Smooth muscle cell (in vitro differentiated cells): ENCODE measurements at regions not wholly inside any gene's neighbourhood (a gene's known extent, or its start where the extent isn't known, plus 50 kb on each side); places are given as distances from the start of the nearest gene placed in this dataset.

ENCODE experiments used
- DNase-seq: peaks from one replicate; lab custom pipeline; 2025; ENCODE audit not compliant: unreplicated experiment; lab: John Stamatoyannopoulos, UW
- H2AFZ ChIP-seq: fragments of 200-600 bp; sonication (generic); 2 replicates; pipeline ENCODE4 v1.6.0; 2016; ENCODE audit warnings: antibody characterized with exemption, low read depth, mild to moderate bottlenecking
- H3F3A ChIP-seq: fragments of 200-600 bp; sonication (generic); 2 replicates; pipeline ENCODE4 v1.6.0; 2017; ENCODE audit warnings: antibody characterized with exemption, low read depth
- H3K27ac ChIP-seq: fragments of 200-600 bp; sonication (generic); 2 replicates; pipeline ENCODE4 v1.5.1; 2016; ENCODE audit warnings: low read depth, mild to moderate bottlenecking
- H3K27me3 ChIP-seq: fragments of 200-600 bp; sonication (generic); 2 replicates; pipeline ENCODE4 v1.6.1; 2016; ENCODE audit warnings: low read depth, mild to moderate bottlenecking
- H3K36me3 ChIP-seq: fragments of 200-600 bp; sonication (generic); 2 replicates; pipeline ENCODE4 v1.5.1; 2016; ENCODE audit warnings: low read depth
- H3K4me1 ChIP-seq: fragments of 200-600 bp; sonication (generic); 2 replicates; pipeline ENCODE4 v1.5.1; 2016; ENCODE audit warnings: low read depth
- H3K4me2 ChIP-seq: fragments of 200-600 bp; sonication (generic); 2 replicates; pipeline ENCODE4 v1.6.0; 2016; ENCODE audit warnings: mild to moderate bottlenecking
- H3K4me3 ChIP-seq: fragments of 200-600 bp; sonication (generic); 2 replicates; pipeline ENCODE4 v1.5.1; 2016; ENCODE audit warnings: mild to moderate bottlenecking
- H3K79me2 ChIP-seq: fragments of 200-600 bp; sonication (generic); 2 replicates; pipeline ENCODE4 v1.6.0; 2016; ENCODE audit warnings: low read depth, mild to moderate bottlenecking
- H3K9ac ChIP-seq: fragments of 200-600 bp; sonication (generic); 2 replicates; pipeline ENCODE4 v1.6.0; 2016; ENCODE audit warnings: low read depth
- H3K9me3 ChIP-seq: fragments of 200-600 bp; sonication (generic); replicated peaks from 2 replicates; pipeline ENCODE4 v1.5.1; 2016; ENCODE audit warnings: low read depth
- H4K20me1 ChIP-seq: fragments of 200-600 bp; sonication (generic); 2 replicates; pipeline ENCODE4 v1.6.0; 2016; ENCODE audit warnings: low read depth
- CTCF ChIP-seq: fragments of 200-600 bp; sonication (generic); IDR thresholded peaks from 2 replicates; pipeline ENCODE4 v1.5.1; 2017; ENCODE audit warnings: borderline replicate concordance, mild to moderate bottlenecking, antibody characterized with exemption; ENCODE audit not compliant: insufficient read depth, poor library complexity, severe bottlenecking
- WGBS: methylation state at CpG from one replicate; pipeline ENCODE4 v1.1.7; 2016; ENCODE audit warnings: low lambda C conversion rate; 5-methylcytosine and 5-hydroxymethylcytosine counted together

- H3K27me3 ChIP-seq: no peaks in the 10 kb centered on the region
- no peak for TF ChIP-seq CTCF
- 81% methylated on average over 1 of the region's 1 CpG for WGBS
- H3K36me3 ChIP-seq: no peaks in the 10 kb centered on the region
- no peaks in the 10 kb centered on the region for H3K79me2 ChIP-seq
- no peak overlapping the region for H2AFZ ChIP-seq
- H3K4me1 ChIP-seq: peaks cover 6% of the 10 kb centered on the region
- no peak for DNase-seq
- H4K20me1 ChIP-seq: no peaks in the 10 kb centered on the region
- no peak overlapping the region for H3K4me3 ChIP-seq
- H3K9ac ChIP-seq: no peak overlapping the region
- no peaks in the 10 kb centered on the region for H3F3A ChIP-seq
- no peak overlapping the region for H3K27ac ChIP-seq
- H3K9me3 ChIP-seq: no peaks in the 10 kb centered on the region
- no peak overlapping the region for H3K4me2 ChIP-seq
These were observed 256.1 kb upstream of the HES1 start for GRCh38 chr3:193879864-193880242.

GRCh38 chr3:193882091-193882490 lies 253.9 kb upstream of the HES1 start:
- Histone ChIP-seq H3K36me3 (no peaks in the 10 kb centered on the region), H3K4me2 (no peak overlapping the region), H3K9ac (no peak overlapping the region), H2AFZ (no peak overlapping the region), H3K27me3 (no peaks in the 10 kb centered on the region), H3K27ac (no peak overlapping the region), H3K9me3 (no peaks in the 10 kb centered on the region), H3K4me3 (no peak overlapping the region), H3K4me1 (no peaks in the 10 kb centered on the region), H3F3A (no peaks in the 10 kb centered on the region), H4K20me1 (no peaks in the 10 kb centered on the region), H3K79me2 (no peaks in the 10 kb centered on the region)
- no peak for DNase-seq
- TF ChIP-seq CTCF: no peak
- WGBS: 88% methylated on average over 6 of the region's 6 CpGs

- Histone ChIP-seq H3K9me3 (no peaks in the 10 kb centered on the region), H3K27me3 (no peaks in the 10 kb centered on the region), H3K9ac (no peak overlapping the region), H3K36me3 (no peaks in the 10 kb centered on the region), H2AFZ (no peak overlapping the region), H3F3A (no peaks in the 10 kb centered on the region), H4K20me1 (no peaks in the 10 kb centered on the region), H3K4me2 (no peak overlapping the region), H3K4me3 (no peak overlapping the region), H3K4me1 (no peaks in the 10 kb centered on the region), H3K27ac (no peak overlapping the region), H3K79me2 (no peaks in the 10 kb centered on the region)
- WGBS: 90% methylated on average over 3 of the region's 3 CpGs
- no peak for TF ChIP-seq CTCF
- DNase-seq: no peak
These were observed 252.4 kb upstream of the HES1 start for GRCh38 chr3:193883551-193883950.

DNA sequence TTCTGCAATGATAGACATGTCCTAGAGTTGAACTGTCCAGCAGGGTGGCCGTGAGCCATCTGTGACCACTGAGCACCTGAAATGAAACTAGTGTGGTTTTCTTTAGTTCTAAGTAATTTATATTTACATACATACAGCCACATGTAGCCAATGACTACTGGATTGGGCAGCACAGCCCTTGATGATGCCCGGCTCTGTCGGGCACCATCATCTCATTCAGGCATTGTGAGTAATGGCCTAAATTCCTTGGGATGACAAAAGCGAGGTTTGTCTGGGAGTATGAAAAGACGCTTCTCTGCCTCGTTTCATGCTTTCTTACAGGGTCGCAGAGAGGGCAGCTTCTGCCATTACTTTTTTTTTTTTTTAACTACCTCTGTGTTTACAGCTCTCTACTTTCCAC lies 251.9 kb upstream of the HES1 start:
- Histone ChIP-seq H3K9ac (no peak overlapping the region), H3K79me2 (no peaks in the 10 kb centered on the region), H3K27ac (no peak overlapping the region), H3K4me2 (no peak overlapping the region), H3K9me3 (no peaks in the 10 kb centered on the region), H2AFZ (no peak overlapping the region), H3F3A (no peaks in the 10 kb centered on the region), H3K4me1 (no peaks in the 10 kb centered on the region), H3K27me3 (no peaks in the 10 kb centered on the region), H3K36me3 (no peaks in the 10 kb centered on the region), H3K4me3 (no peak overlapping the region), H4K20me1 (no peaks in the 10 kb centered on the region)
- no peak for TF ChIP-seq CTCF
- no peak for DNase-seq
- 90% methylated on average over 7 of the region's 7 CpGs for WGBS
